H1 (cell line): ENCODE measurements at regions not wholly inside any gene's neighbourhood (a gene's known extent, or its start where the extent isn't known, plus 50 kb on each side); places are given as distances from the start of the nearest gene placed in this dataset.

Source experiments
- BACH1 ChIP-seq: IDR thresholded peaks from 2 replicates; pipeline ENCODE4 v1.6.1; 2012; ENCODE audit warnings: low read length, improper control_type of control experiment
- BCL11A ChIP-seq, 2 experiments: IDR thresholded peaks; one replicate each; pipeline ENCODE4 v1.6.1; 2011; ENCODE audit warnings: low read depth in 2 of 2, low read length in 2 of 2, mild to moderate bottlenecking in 2 of 2
- CEBPB ChIP-seq: IDR thresholded peaks from 2 replicates; pipeline ENCODE4 v1.6.1; 2012; ENCODE audit warnings: low read depth, low read length
- JUN ChIP-seq: IDR thresholded peaks from 2 replicates; pipeline ENCODE4 v1.6.1; 2011; ENCODE audit warnings: low read depth, mild to moderate bottlenecking, improper control_type of control experiment, low read length
- MAFK ChIP-seq: IDR thresholded peaks from 2 replicates; pipeline ENCODE4 v1.6.1; 2012; ENCODE audit warnings: low read depth, mild to moderate bottlenecking, improper control_type of control experiment, low read length
- PHF8 ChIP-seq: fragments of 200-600 bp; sonication (generic); conservative IDR thresholded peaks from 2 replicates; pipeline ENCODE4 v1.7.1; 2012; ENCODE audit warnings: low read depth, mild to moderate bottlenecking, inconsistent platforms, low read length, moderate library complexity
- RAD21 ChIP-seq, 2 experiments: IDR thresholded peaks in 1 of 2; conservative IDR thresholded peaks in 1 of 2; 2 replicates each; pipeline ENCODE4 v1.6.1; 2011; ENCODE audit warnings: low read depth in 2 of 2, low read length in 2 of 2, improper control_type of control experiment in 1 of 2, inconsistent platforms in 1 of 2, mild to moderate bottlenecking in 1 of 2, moderate library complexity in 1 of 2
- RNF2 ChIP-seq: fragments of 200-900, 300-1000 bp; sonication (generic); IDR thresholded peaks from 2 replicates; pipeline ENCODE4 v1.7.1; 2016; ENCODE audit warnings: borderline replicate concordance, low read depth, mild to moderate bottlenecking, antibody characterized with exemption, low read length; ENCODE audit not compliant: poor library complexity, severe bottlenecking; ENCODE audit errors: missing control alignments
- SP2 ChIP-seq: IDR thresholded peaks from 2 replicates; pipeline ENCODE4 v1.6.1; 2012; ENCODE audit warnings: mild to moderate bottlenecking, low read length, inconsistent platforms
- TAF1 ChIP-seq: IDR thresholded peaks from 2 replicates; pipeline ENCODE4 v1.6.1; 2011; ENCODE audit warnings: mild to moderate bottlenecking, low read depth, low read length
- TF ChIP-seq, protein P1 (sequence below): IDR thresholded peaks from 2 replicates; pipeline ENCODE4 v1.6.1; 2011; ENCODE audit warnings: low read length, improper control_type of control experiment

GRCh38 chrY:17398336-17399072, 481.5 kb downstream of the CDY2B start (continued):
- no peak for TF ChIP-seq TAF1
- no peak for TF ChIP-seq CEBPB
- TF ChIP-seq MAFK = no peak
- no peak for TF ChIP-seq JUN
- no peak for TF ChIP-seq RNF2
- TF ChIP-seq BACH1 = no peak
- TF ChIP-seq PHF8 = no peak
- no peak for TF ChIP-seq RAD21 (IDR thresholded peaks at IDR 0.05 in 1 of 2, conservative IDR thresholded peaks at IDR 0.05 in 1 of 2; ENCODE audit: low read depth in 2 of 2, low read length in 2 of 2)
- TF ChIP-seq BCL11A (IDR thresholded peaks at IDR 0.05; ENCODE audit: low read depth in 2 of 2, low read length in 2 of 2) = no peak
- no peak for TF ChIP-seq SP2
- TF ChIP-seq, protein P1, sequence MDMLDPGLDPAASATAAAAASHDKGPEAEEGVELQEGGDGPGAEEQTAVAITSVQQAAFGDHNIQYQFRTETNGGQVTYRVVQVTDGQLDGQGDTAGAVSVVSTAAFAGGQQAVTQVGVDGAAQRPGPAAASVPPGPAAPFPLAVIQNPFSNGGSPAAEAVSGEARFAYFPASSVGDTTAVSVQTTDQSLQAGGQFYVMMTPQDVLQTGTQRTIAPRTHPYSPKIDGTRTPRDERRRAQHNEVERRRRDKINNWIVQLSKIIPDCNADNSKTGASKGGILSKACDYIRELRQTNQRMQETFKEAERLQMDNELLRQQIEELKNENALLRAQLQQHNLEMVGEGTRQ = no peak
